DND-41 (cell line): ENCODE measurements at regions not wholly inside any gene's neighbourhood (a gene's known extent, or its start where the extent isn't known, plus 50 kb on each side); places are given as distances from the start of the nearest gene placed in this dataset.

ENCODE experiments used
- CTCF ChIP-seq: IDR thresholded peaks from 2 replicates; pipeline ENCODE4 v1.5.1; 2012; ENCODE audit warnings: borderline replicate concordance, low read length, moderate library complexity, mild to moderate bottlenecking; ENCODE audit not compliant: poor library complexity, severe bottlenecking; ENCODE audit errors: extremely low read depth
- EZH2 ChIP-seq: IDR thresholded peaks from 3 replicates; pipeline ENCODE4 v1.6.1; 2012; ENCODE audit warnings: borderline replicate concordance, low read depth, mild to moderate bottlenecking, moderate library complexity, low read length, inconsistent platforms; ENCODE audit not compliant: severe bottlenecking

GRCh38 chr12:20270557-20270956 is 97.8 kb upstream of the PDE3A start:
- no peak for TF ChIP-seq CTCF
- TF ChIP-seq EZH2, result no peak
